Colon (tissue), 2 donors: ENCODE measurements at regions not wholly inside any gene's neighbourhood (a gene's known extent, or its start where the extent isn't known, plus 50 kb on each side); places are given as distances from the start of the nearest gene placed in this dataset.
"Not testable (repeated sequence)": the region's sequence is repeated elsewhere in the genome, so short reads cannot be mapped to it uniquely, and the experiment has no call there.

Experiments
- FAIRE-seq: peaks from 2 replicates; lab custom pipeline; 2012; peaks lifted over from hg19 to GRCh38; lab: Jason Lieb, UNC
- donor health status: control.
- donor health status: control.

GRCh38 chr6:6724539-6725467 is 136.3 kb downstream of the LY86 start:
- no peak for FAIRE-seq

DNA sequence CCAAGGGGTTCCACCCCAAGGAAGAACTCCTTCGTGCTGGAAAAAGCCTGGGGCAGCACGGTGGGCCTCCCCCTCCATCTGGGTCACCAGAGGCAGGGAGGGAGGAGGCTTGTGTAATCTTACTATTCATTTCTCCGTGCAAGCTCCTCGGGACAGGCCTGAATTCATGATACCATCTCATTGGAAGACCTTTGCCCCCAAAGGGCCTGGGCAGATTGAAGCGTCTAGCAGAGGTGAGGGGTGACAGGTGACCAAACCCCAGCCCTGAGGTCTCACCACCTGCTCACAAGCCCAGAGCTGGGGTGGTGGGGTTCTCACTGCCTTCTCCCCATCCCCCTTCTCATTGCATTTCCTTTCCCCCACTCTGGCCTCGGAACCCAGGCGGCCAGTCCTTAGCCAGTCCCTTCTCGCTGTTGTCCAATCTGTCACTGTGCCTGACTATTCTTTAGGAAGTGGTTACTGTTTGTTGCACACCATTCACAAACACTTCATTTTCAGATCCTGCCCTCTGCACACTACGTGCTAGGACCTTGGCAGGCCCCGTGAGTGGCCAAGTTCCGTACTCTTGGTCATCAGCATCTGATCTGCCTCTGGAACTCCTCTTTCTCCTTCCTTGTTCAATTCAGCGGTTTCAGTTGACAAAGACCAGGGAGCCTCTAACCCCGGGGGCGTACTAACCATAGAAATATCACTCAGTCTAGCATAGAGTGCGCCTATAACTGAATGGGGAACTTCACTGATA is 137.1 kb downstream of the LY86 start:
- FAIRE-seq, result no peak

- FAIRE-seq, result no peak
Measured at GRCh38 chr6:6728169-6728941, 139.8 kb downstream of the LY86 start.

DNA sequence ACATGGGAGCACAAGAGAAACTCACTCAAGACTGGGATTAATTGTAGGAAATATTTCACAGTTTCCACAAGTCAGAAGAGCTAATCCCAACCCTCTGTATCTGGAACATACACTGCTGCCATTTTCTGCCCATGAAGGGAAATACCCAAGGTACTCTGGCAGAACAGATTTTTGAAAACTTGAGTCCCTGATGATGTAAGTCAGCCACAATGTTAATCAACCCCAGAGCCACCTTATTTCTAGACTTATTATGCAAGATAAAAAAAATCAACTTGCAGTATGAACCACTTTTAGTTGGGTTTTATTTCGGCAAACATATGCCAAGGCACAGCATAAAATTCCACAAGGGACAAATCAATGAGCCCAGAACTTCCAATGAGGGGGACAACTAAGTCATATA is 141.5 kb downstream of the LY86 start:
- FAIRE-seq, result no peak

- FAIRE-seq, result no peak
Measured at GRCh38 chr6:6730831-6731230, 142.3 kb downstream of the LY86 start.

DNA sequence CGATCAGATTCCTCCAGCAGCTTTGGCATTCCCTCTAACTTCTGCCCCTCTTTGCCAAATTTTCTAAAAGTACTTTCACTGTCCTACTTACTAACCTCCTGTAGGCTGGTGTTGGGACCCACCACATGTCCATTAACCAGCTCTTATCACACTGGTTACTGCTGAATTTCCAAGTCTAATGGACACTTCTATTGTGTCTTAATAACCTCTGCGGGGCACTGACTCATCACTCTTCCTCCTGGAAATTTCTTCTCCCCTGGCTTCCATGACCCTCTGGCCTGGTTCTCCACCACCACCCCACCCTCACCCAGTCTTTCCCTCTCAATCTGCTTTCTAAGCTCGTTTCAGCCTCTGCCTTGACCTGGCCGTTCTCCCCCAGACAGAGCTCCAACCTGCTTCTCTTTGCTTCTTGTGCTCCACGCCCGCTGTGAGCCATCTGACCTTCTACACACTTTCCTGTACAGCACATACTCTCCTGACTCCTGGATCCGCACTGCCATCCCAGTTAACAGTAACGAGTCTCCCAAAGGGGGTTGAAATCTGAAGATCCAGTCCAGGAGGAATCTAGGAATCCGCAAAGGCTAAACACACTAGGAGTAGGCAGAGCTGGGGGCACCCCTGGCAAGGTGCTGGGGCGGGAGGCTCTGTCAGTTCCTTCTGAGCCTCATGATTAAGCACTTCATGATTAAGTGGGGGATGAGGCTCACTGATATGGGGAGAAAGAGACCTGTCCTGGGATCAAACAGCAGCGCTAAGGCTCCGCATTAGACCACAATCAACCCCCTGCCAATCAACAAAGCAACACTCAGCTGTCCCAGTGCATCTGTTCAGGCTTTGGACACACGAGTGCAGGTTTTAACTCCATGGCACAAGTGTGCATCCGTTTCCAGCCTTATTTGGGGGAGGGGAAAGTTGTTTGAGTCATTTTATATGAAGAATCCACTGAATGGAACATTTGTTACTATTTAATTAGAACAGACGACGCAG is 146.3 kb downstream of the LY86 start:
- no peak for FAIRE-seq

GRCh38 chr6:6736791-6737654 is 148.5 kb downstream of the LY86 start:
- FAIRE-seq, result no peak

GRCh38 chr6:6737671-6738070 is 149.2 kb downstream of the LY86 start:
- no peak for FAIRE-seq

DNA sequence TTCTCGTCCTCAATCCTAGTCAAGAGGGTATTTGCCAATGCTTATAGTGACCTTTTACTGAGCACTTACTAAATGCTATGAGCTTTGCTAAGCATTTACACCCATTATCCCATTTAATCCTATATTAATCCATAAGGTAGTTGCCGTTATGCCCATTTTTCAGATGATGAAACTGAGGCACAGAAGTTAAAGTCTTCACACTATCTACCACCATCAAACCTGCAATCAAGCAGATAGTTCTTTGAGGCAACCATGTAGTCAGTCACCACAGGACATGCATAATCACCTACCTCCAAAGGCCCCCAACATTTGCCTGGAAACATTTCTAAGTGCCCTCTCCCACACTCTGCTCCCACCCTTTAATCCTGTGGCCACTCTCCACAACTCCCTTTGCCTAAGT is 149.6 kb downstream of the LY86 start:
- FAIRE-seq, result no peak

GRCh38 chr6:6738922-6739716 is 150.6 kb downstream of the LY86 start:
- FAIRE-seq, result no peak

DNA sequence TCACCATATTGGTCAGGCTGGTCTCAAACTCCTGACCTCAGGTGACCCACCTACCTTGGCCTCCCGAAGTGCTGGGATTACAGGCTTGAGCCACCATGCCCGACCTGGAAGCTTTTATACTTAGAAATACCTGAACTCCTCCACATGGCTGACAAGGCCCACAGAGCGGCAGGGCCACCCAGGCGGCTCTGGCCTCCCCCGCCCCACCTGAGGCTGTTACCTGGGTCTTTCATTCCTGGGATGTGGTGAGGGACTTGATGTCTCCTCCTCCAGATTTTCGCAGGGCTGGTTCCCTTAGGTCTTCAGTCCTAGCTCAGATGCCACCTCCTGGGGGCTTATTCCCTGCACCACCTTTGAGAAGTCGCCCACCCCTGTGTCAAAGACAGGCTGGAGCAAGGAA is 152.1 kb downstream of the LY86 start:
- no peak for FAIRE-seq

GRCh38 chr6:6741264-6741663 is 152.7 kb downstream of the LY86 start:
- no peak for FAIRE-seq

- FAIRE-seq, result no peak
Measured at GRCh38 chr6:6742535-6742934, 154.0 kb downstream of the LY86 start.

GRCh38 chr6:6744551-6744950 is 156.0 kb downstream of the LY86 start:
- no peak for FAIRE-seq

GRCh38 chr6:6745637-6746332 is 157.3 kb downstream of the LY86 start:
- FAIRE-seq, result not testable (repeated sequence)

DNA sequence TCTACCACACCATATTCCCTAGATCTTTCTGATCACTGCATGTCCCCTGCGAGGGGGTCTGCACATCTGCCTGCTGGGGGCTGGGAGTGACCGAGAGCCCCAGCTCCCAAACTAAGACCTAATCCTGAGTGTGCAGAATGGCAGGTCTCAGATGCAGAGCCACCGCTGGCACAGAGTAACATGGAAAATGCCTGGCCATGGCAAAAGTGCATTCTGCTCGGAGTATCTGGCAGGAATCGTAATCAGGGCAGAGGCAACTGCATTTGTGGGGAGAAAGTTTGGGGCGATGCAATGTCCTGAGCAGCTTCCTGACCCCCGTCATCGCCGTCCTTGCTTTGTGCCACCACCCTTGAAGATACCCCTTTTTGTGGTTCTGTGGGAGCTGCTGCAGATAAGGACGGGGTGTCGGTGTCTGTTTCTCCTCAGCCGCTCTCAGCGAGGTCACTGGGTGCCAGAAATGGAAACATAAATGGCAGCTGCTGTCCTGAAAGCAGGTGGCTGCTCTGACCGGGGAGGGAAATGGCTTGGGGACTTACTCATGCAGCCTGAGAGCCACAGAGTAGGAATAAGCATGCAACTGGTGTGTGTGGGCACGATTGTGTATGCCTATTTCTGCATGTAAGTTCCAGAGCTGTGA is 157.9 kb downstream of the LY86 start:
- no peak for FAIRE-seq

GRCh38 chr6:6746970-6747338 is 158.4 kb downstream of the LY86 start:
- no peak for FAIRE-seq

DNA sequence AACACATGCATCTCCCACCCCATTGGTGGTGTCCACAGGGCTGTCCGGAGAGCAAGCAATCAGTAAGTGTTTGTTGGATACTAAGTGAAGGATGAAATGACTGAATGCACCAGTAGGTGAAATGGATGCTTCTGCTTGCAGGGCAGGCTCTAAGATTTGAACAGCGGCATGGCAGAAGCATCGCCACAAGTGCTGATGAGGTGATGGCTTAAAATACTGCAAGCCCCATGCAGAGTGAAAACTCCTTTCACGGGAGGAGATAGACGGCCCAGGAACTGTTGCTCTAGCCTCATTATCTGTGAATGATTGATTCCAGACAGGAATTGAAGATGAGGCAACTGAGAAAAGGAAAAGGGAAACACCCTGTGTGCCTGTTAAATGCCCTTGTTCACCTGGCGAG is 158.9 kb downstream of the LY86 start:
- no peak for FAIRE-seq
